Adrenal gland (tissue), 5 donors: ENCODE measurements at regions not wholly inside any gene's neighbourhood (a gene's known extent, or its start where the extent isn't known, plus 50 kb on each side); places are given as distances from the start of the nearest gene placed in this dataset.

Source experiments
- POLR2A ChIP-seq, 2 donors: fragments of 450-650 bp; IDR thresholded peaks; one replicate each; pipeline ENCODE4 v1.6.1; 2017; ENCODE audit warnings: antibody characterized with exemption in 2 of 2, mild to moderate bottlenecking in 2 of 2, moderate library complexity in 1 of 2
- TF ChIP-seq, protein P1 (sequence below), 6 experiments: fragments of 450-650 bp in 4 of 6; fragments of 200-600 bp in 2 of 6; sonication (generic) in 1 of 6; IDR thresholded peaks; 1 replicate in 5 of 6; 2 replicates in 1 of 6; pipeline versions ENCODE4 v1.5.1 to v1.8.0; 2016 to 2021; ENCODE audit warnings: antibody characterized with exemption in 6 of 6, mild to moderate bottlenecking in 2 of 6, moderate library complexity in 1 of 6
- donor health status: DM: no; HTN: no; CAD: no.

- TF ChIP-seq, protein P1, sequence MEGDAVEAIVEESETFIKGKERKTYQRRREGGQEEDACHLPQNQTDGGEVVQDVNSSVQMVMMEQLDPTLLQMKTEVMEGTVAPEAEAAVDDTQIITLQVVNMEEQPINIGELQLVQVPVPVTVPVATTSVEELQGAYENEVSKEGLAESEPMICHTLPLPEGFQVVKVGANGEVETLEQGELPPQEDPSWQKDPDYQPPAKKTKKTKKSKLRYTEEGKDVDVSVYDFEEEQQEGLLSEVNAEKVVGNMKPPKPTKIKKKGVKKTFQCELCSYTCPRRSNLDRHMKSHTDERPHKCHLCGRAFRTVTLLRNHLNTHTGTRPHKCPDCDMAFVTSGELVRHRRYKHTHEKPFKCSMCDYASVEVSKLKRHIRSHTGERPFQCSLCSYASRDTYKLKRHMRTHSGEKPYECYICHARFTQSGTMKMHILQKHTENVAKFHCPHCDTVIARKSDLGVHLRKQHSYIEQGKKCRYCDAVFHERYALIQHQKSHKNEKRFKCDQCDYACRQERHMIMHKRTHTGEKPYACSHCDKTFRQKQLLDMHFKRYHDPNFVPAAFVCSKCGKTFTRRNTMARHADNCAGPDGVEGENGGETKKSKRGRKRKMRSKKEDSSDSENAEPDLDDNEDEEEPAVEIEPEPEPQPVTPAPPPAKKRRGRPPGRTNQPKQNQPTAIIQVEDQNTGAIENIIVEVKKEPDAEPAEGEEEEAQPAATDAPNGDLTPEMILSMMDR (IDR thresholded peaks at IDR 0.05) = no peak
- TF ChIP-seq POLR2A (IDR thresholded peaks at IDR 0.05) = no peak
Measured at GRCh38 chr2:58702302-58702885, 461.3 kb upstream of the FANCL start.
